ENCODE measurements at regions not wholly inside any gene's neighbourhood (a gene's known extent, or its start where the extent isn't known, plus 50 kb on each side); places are given as distances from the start of the nearest gene placed in this dataset.

- no peak for DNase-seq (ENCODE audit: low spot score)
- ATAC-seq (ENCODE audit: low FRiP score): no peak
- TF ChIP-seq, protein P1, sequence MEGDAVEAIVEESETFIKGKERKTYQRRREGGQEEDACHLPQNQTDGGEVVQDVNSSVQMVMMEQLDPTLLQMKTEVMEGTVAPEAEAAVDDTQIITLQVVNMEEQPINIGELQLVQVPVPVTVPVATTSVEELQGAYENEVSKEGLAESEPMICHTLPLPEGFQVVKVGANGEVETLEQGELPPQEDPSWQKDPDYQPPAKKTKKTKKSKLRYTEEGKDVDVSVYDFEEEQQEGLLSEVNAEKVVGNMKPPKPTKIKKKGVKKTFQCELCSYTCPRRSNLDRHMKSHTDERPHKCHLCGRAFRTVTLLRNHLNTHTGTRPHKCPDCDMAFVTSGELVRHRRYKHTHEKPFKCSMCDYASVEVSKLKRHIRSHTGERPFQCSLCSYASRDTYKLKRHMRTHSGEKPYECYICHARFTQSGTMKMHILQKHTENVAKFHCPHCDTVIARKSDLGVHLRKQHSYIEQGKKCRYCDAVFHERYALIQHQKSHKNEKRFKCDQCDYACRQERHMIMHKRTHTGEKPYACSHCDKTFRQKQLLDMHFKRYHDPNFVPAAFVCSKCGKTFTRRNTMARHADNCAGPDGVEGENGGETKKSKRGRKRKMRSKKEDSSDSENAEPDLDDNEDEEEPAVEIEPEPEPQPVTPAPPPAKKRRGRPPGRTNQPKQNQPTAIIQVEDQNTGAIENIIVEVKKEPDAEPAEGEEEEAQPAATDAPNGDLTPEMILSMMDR (IDR thresholded peaks at IDR 0.05): no peak
Observed at GRCh38 chr2:18495058-18495457, 65.4 kb downstream of the RDH14 start.

- ATAC-seq (ENCODE audit: low FRiP score): peak; percentile 62
- TF ChIP-seq, protein P1 (IDR thresholded peaks at IDR 0.05): no peak
Observed at GRCh38 chr2:18492721-18493120, 67.7 kb downstream of the RDH14 start.

DNA sequence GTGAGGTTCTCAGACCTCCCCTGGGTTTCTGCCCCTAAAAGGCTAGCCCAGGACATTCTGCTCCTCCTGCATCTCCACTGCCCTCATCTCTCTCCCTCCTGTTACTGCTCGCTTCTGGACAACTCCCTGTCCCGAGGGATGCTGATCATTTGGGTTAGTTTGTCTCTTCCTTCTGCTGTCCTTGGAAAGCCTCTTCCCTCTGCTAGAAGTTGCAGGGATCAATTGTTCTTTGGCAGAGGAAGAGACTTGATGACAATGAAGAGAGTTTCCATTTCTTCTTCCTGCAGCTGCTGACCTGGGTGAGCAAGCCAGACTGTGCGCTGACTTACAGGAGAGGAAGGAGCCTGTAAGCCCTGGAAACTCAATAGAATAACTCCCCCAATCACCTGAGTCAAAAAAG is 68.9 kb downstream of the RDH14 start:
- DNase-seq (ENCODE audit: low spot score): no peak
- TF ChIP-seq, protein P1 (IDR thresholded peaks at IDR 0.05): no peak
- no peak for ATAC-seq (ENCODE audit: low FRiP score)

More at GRCh38 chr2:18492721-18493120, 67.7 kb downstream of the RDH14 start:
- DNase-seq (ENCODE audit: low spot score): no peak

DNA sequence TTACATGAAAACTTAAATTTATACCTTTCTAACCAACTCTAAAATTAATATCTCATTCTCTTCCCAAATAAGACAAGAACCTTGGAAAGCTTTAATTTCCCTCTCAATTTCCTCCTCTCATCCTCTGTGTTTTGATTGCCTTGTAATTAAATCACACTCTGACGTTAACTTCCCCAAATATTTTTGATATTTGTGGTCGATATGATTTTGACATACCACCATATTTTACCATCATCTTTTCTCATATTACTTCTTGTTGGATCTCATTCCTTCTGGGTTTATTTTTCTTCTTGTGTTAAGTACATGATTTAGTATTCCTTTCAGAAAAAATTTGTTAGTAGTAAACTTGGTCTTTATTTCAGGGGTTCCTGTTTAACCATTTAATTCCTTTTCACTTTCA is 69.6 kb downstream of the RDH14 start:
- DNase-seq (ENCODE audit: low spot score): no peak
- ATAC-seq (ENCODE audit: low FRiP score): no peak

DNA sequence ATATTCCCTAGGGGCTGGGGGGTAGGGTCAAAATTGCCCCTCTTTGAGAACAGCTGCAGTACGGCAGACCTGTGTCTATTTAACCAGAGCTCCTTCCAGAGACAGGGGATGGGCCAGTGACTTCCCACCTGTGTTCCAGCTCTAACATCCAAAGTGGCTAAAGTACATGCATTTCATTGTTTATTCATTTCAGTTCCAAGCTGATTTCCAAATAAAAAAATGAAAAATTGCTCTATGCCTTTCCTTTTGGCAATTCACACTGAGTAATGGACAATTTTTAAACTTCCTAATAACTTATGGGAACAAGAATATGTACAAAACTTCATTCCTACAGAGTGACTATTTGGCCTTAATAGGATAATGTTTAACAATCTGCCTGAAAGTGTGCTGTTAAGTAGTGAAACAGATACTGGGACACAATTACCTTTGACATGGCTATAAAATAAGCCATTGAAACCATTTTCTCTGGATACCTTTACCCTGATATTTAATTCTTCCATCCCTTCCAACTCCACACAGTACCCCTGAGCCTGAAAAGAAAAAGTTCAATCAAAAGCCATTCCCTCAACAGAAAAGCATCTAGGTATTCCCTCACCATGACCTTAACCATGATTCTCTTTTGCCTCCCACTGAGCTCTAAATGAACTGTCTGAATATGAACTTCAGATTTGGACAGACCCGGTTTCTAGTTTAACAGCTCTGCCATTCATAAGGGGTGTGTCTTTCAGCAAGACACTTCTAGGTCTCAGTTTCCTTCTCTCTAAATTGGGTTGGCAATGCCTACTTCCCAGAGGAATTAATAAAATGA is 73.1 kb downstream of the RDH14 start:
- DNase-seq (ENCODE audit: low spot score) (no peak), ATAC-seq (ENCODE audit: low FRiP score) (no peak)
- TF ChIP-seq, protein P1 (IDR thresholded peaks at IDR 0.05): no peak

More for the DNA sequence above, 69.6 kb downstream of the RDH14 start:
- TF ChIP-seq, protein P1 (IDR thresholded peaks at IDR 0.05): no peak

- DNase-seq (ENCODE audit: low spot score): no peak
- no peak for ATAC-seq (ENCODE audit: low FRiP score)
- TF ChIP-seq, protein P1 (IDR thresholded peaks at IDR 0.05): no peak
Observed at GRCh38 chr2:18484625-18485024, 75.8 kb downstream of the RDH14 start.

DNA sequence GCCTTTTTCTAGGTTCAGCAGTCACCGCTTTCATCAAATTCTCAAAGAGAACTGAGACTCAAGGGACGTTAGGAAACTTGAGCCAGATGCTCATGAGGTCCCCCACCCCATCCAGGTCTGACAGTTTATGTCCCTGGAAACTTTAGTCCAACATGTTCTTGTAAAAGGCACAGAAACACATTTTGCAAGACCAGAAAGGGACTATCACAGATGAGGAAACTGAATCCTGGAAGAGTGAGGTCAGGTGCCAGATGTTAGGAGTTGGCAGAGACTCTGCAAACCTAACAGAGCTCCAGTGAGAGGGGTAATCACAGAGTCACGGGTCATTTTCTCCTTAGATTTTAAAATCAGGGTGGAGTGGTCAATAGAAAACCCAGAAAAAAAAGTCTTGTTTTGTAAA is 76.6 kb downstream of the RDH14 start:
- DNase-seq (ENCODE audit: low spot score): no peak
- TF ChIP-seq, protein P1 (IDR thresholded peaks at IDR 0.05): no peak
- ATAC-seq (ENCODE audit: low FRiP score): no peak
